ENCODE measurements at regions not wholly inside any gene's neighbourhood (a gene's known extent, or its start where the extent isn't known, plus 50 kb on each side); places are given as distances from the start of the nearest gene placed in this dataset.

DNA sequence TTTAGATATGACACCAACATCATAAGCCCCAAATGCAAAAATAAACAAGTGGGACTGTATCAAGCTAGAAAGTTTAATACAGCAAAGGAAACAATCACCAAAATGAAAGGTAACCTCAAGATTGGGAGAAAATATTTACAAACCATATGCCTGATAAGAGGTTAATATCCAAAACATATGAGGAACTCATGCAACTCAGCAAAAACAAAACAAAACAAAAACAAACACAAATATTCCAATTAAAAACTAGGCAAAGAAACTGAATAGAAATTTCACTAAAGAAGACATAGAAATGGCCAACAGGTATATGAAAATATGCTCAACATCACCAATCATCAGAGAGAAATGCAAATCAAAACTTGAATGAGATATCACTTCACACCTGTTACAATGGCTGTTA is 116.5 kb upstream of the ATP1B1 start:
- DNase-seq (ENCODE audit: low read depth in 1 of 2, low spot score in 1 of 2) (no peak), ATAC-seq (no peak), FAIRE-seq (no peak)
- Histone ChIP-seq H3K27ac (no peak overlapping the region), H3K4me2 (no peak overlapping the region), H3K4me3 (no peak overlapping the region), H3K9me3 (no peaks in the 10 kb centered on the region), H3K4me1 (no peaks in the 10 kb centered on the region)
- POLR2A ChIA-PET: no interaction called here
- CTCF ChIA-PET: interaction anchor here (0.7 kb wide), 1 partner anchor 160 kb away, joined by 3 read pairs; no protein-coding TSS in a partner anchor
- TF ChIP-seq BCL3 (IDR thresholded peaks at IDR 0.05) (no peak), TFCP2L1 (CRISPR knock-in tag; IDR thresholded peaks at IDR 0.05) (no peak), MAZ (IDR thresholded peaks at IDR 0.05; ENCODE audit: borderline replicate concordance, low read depth, low read length) (no peak), NFE2L2 (conservative IDR thresholded peaks at IDR 0.05; ENCODE audit: low read length) (no peak), FOXS1 (CRISPR knock-in tag; IDR thresholded peaks at IDR 0.05) (no peak), MYC (IDR thresholded peaks at IDR 0.05; ENCODE audit: borderline replicate concordance, low read length) (no peak), HOXB5 (CRISPR knock-in tag; IDR thresholded peaks at IDR 0.05) (no peak)

DNA sequence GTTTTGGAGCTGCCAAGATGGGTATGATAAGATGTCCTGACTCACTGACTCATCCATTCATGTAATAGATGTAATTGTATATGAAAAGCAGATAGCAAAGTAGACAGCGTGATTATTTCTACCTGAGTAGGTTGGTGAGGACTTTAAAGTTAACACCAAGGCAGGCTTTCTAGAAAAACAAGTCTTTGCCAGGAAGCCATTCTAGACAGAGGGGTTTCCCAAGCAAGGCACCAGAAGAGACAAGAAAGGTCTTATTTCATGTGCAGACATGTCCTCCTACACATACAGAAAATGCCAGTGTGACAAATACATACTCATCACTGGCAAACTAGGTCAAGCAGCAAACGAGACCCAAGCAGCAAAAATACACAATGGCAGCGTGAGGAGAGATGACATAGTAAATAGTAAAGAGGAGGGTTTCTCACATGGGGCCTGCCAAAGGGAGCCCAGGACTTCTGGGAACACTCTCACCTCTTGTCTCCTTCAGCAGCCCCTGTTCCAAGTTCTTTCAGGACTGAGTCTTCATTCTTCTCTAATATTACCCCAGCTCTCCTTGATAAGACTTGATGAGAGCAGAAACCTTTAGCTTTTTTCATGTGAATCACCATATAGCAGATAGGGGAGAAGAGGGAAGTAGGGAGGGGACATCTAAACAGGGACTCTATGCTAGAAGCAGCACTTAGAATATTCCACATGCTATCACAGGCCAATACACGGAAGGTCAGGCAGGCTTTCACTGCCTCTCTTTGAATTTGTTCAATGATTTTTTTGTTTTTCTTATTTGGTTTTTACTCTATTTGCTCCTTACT is 114.6 kb upstream of the ATP1B1 start:
- no peak overlapping the region for H3K4me2 ChIP-seq
- CTCF ChIA-PET: interaction anchor here (0.6 to 1.1 kb wide), 2 partner anchors 17 to 388 kb away, joined by 3 read pairs; no protein-coding TSS in a partner anchor
- FAIRE-seq: no peak
- POLR2A ChIA-PET: no interaction called here
- no peaks in the 10 kb centered on the region for H3K9me3 ChIP-seq
- DNase-seq (ENCODE audit: low read depth in 1 of 2, low spot score in 1 of 2): no peak
- WGBS (ENCODE audit: missing lambda C conversion rate): 56% methylated on average over 4 of the region's 4 CpGs
- no peaks in the 10 kb centered on the region for H3K4me1 ChIP-seq
- H3K27ac ChIP-seq: 0 out of 6 replicates have a peak overlapping the region, but pooled peaks of 1 of the 2 experiments have one; percentile 42
- no peak for TF ChIP-seq EHF (CRISPR knock-in tag; IDR thresholded peaks at IDR 0.05)
- TF ChIP-seq CBX2 (IDR thresholded peaks at IDR 0.05; ENCODE audit: borderline replicate concordance, low read depth): no peak
- no peak for TF ChIP-seq ELK1 (IDR thresholded peaks at IDR 0.05; ENCODE audit: low read depth, low read length)
- no peak for TF ChIP-seq HEYL (CRISPR knock-in tag; IDR thresholded peaks at IDR 0.05)
- TF ChIP-seq JUNB (IDR thresholded peaks at IDR 0.05): no peak
- no peak for TF ChIP-seq NPAS2 (CRISPR knock-in tag; IDR thresholded peaks at IDR 0.05; ENCODE audit: borderline replicate concordance)
- TF ChIP-seq RARB (CRISPR knock-in tag; IDR thresholded peaks at IDR 0.05): no peak
- TF ChIP-seq HDAC2 (IDR thresholded peaks at IDR 0.05): no peak
- no peak for TF ChIP-seq KDM5A (IDR thresholded peaks at IDR 0.05)
- no peak for TF ChIP-seq TFCP2L1 (CRISPR knock-in tag; IDR thresholded peaks at IDR 0.05)
- no peak for TF ChIP-seq SMC3 (IDR thresholded peaks at IDR 0.05)
- TF ChIP-seq ZSCAN20 (CRISPR knock-in tag; IDR thresholded peaks at IDR 0.05): no peak
- no peak for TF ChIP-seq NR3C1 (IDR thresholded peaks at IDR 0.05)
- no peak for TF ChIP-seq BHLHE40 (IDR thresholded peaks at IDR 0.05; ENCODE audit: low read depth, low read length)
- no peak for TF ChIP-seq HMGXB4 (CRISPR knock-in tag; IDR thresholded peaks at IDR 0.05; ENCODE audit: borderline replicate concordance)
- no peak for TF ChIP-seq SREBF2 (IDR thresholded peaks at IDR 0.05)
- no peak for TF ChIP-seq EP300 (IDR thresholded peaks at IDR 0.05)
- no peak for TF ChIP-seq POLR2AphosphoS2 (conservative IDR thresholded peaks at IDR 0.05; ENCODE audit: low read length)
- H3K4me3 ChIP-seq: no peak overlapping the region
- no peak for ATAC-seq
